ENCODE measurements at regions not wholly inside any gene's neighbourhood (a gene's known extent, or its start where the extent isn't known, plus 50 kb on each side); places are given as distances from the start of the nearest gene placed in this dataset.
"Not testable (repeated sequence)": the region's sequence is repeated elsewhere in the genome, so short reads cannot be mapped to it uniquely, and the experiment has no call there.

DNA sequence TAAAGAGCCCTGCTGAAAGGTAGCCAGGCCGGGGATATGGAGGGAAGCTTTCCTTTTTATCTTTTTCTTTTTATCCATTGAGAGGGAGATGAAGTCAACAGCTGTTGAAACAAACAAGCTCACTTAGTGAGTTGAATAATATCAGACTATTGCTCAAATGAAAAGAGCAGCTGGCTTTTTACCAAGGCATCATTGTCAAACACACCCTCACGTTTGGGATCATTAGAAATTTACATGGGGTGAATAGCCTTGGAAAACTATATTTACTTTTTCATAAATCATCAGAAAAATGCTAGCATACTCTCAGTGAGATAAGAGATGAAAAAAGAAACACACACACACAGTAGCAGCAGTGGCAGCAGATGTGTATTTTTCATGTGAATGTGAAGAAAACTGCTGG lies 71.5 kb upstream of the HNMT start:
- DNase-seq: peak; percentile 79

DNA sequence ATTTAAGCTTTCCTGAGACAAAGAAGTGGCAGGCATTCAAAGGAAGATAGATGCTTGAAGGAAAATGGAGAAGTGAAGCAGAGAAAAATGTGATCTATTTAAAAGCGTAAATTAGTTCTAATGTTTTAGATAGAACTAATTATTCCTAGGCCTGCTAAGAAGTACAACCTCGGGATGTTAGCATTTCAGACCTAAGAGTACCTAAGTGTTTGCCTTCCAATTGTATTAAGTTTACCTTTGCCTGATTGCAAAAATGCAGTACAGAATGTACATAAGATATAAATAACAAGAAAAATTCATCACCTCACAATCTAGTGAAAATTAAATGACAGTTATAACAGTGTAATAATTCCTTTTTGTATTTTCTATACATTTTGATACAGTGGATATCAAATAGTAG lies 71.1 kb upstream of the HNMT start:
- DNase-seq: peak; percentile 68

GRCh38 chr2:137896467-137896866 lies 67.8 kb upstream of the HNMT start:
- DNase-seq: no peak

- DNase-seq: no peak
Measured at GRCh38 chr2:137897082-137897481, 67.2 kb upstream of the HNMT start.

GRCh38 chr2:137900421-137901141 lies 63.7 kb upstream of the HNMT start:
- DNase-seq: no peak

- DNase-seq: no peak
Measured at GRCh38 chr2:137910641-137911040, 53.6 kb upstream of the HNMT start.

DNA sequence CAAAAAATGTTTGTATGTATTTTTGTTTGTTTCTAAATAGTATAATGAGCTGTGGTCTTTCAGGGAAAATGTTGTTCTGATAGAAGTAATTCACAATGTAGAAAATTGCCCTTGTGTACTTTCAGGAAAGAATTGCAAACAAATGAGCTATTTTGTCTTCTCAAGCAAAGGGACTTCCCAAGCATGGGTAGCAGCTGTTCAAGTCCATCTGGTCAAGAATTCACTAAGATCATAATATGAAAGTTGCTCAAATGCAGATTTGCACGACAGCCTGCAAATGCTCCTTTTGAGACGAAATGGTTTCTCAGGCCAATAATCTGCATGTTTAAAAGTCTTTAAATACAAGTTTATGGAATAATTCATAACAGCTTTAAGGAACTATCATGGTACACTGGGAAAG lies 51.9 kb upstream of the HNMT start:
- DNase-seq: no peak

GRCh38 chr2:137913169-137913568 lies 51.1 kb upstream of the HNMT start:
- DNase-seq: no peak

DNA sequence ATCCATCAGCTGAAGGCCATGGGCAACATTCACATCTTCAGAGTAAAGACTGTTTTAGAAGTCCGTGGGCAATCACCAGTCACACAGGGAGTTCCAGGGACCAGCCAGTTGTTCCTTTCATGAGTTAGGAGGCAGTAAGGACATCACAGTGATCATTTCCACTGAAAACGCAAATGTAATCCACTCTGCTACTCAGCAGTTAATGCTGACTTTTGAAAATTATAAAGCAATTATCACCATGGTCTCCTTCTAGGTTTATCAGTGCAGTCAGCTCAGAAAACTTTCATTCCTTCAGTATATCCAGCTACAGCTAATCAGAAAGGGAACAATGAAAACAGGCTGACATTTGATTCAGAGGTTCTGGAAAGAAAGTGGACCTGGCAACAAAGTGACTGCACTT lies 50.6 kb upstream of the HNMT start:
- DNase-seq: not testable (repeated sequence)
